H9 (cell line): ENCODE measurements at regions not wholly inside any gene's neighbourhood (a gene's known extent, or its start where the extent isn't known, plus 50 kb on each side); places are given as distances from the start of the nearest gene placed in this dataset.

Experiments used
- DNase-seq: peaks from one replicate; pipeline ENCODE4 v3.0.0-alpha.2; 2017
- H2AFZ ChIP-seq: one replicate; pipeline ENCODE4 v1.6.1; 2013; ENCODE audit warnings: mild to moderate bottlenecking, low read length, control low read depth, moderate library complexity
- H2AK5ac ChIP-seq: 2 replicates; pipeline ENCODE4 v1.6.1; 2013; ENCODE audit warnings: low read length, control low read depth, mixed read lengths; ENCODE audit not compliant: insufficient read length
- H2BK120ac ChIP-seq: one replicate; pipeline ENCODE4 v1.6.1; 2013; ENCODE audit warnings: low read depth, mild to moderate bottlenecking, low read length, control low read depth, inconsistent platforms; ENCODE audit not compliant: poor library complexity, severe bottlenecking
- H2BK12ac ChIP-seq: 2 replicates; pipeline ENCODE4 v1.6.1; 2013; ENCODE audit warnings: low read length, control low read depth, mixed read lengths, low read depth; ENCODE audit not compliant: insufficient read length
- H2BK15ac ChIP-seq: 2 replicates; pipeline ENCODE4 v1.6.1; 2013; ENCODE audit warnings: low read depth, low read length, control low read depth
- H2BK20ac ChIP-seq: one replicate; pipeline ENCODE4 v1.6.1; 2013; ENCODE audit warnings: low read depth, mild to moderate bottlenecking, low read length, control low read depth, inconsistent platforms; ENCODE audit not compliant: poor library complexity, severe bottlenecking
- H2BK5ac ChIP-seq: 2 replicates; pipeline ENCODE4 v1.6.1; 2013; ENCODE audit warnings: low read length, control low read depth, mixed read lengths; ENCODE audit not compliant: insufficient read length
- H3K14ac ChIP-seq: 2 replicates; pipeline ENCODE4 v1.6.1; 2013; ENCODE audit warnings: low read length, control low read depth; ENCODE audit not compliant: insufficient read depth
- H3K18ac ChIP-seq: 2 replicates; pipeline ENCODE4 v1.6.1; 2013; ENCODE audit warnings: low read depth, mild to moderate bottlenecking, mixed read lengths, low read length, control low read depth; ENCODE audit not compliant: insufficient read length
- H3K23ac ChIP-seq: 2 replicates; pipeline ENCODE4 v1.6.1; 2013; ENCODE audit warnings: low read length, control low read depth, mixed read lengths, low read depth; ENCODE audit not compliant: insufficient read length
- H3K23me2 ChIP-seq: 2 replicates; pipeline ENCODE4 v1.6.1; 2013; ENCODE audit warnings: low read depth, mild to moderate bottlenecking, mixed read lengths, low read length, control low read depth; ENCODE audit not compliant: insufficient read length, poor library complexity, severe bottlenecking
- H3K27ac ChIP-seq: 2 replicates; pipeline ENCODE4 v1.5.1; 2013; ENCODE audit warnings: low read length, control low read depth, mixed read lengths, low read depth; ENCODE audit not compliant: insufficient read length
- H3K27me3 ChIP-seq: 2 replicates; pipeline ENCODE4 v1.6.1; 2013; ENCODE audit warnings: low read length, control low read depth, inconsistent platforms; ENCODE audit not compliant: insufficient read depth
- H3K4ac ChIP-seq: 2 replicates; pipeline ENCODE4 v1.6.1; 2013; ENCODE audit warnings: low read depth, mild to moderate bottlenecking, control low read depth, inconsistent platforms, low read length, moderate library complexity
- H3K4me1 ChIP-seq: 2 replicates; pipeline ENCODE4 v1.6.1; 2013; ENCODE audit warnings: low read length, control low read depth, inconsistent platforms; ENCODE audit not compliant: insufficient read depth
- H3K4me2 ChIP-seq: 2 replicates; pipeline ENCODE4 v1.6.1; 2013; ENCODE audit warnings: low read length, control low read depth, mixed read lengths; ENCODE audit not compliant: insufficient read length, insufficient read depth
- H3K56ac ChIP-seq: 2 replicates; pipeline ENCODE4 v1.6.1; 2013; ENCODE audit warnings: low read depth, mild to moderate bottlenecking, mixed read lengths, low read length, control low read depth; ENCODE audit not compliant: insufficient read length
- H3K79me1 ChIP-seq: 2 replicates; pipeline ENCODE4 v1.6.1; 2013; ENCODE audit warnings: low read depth, mild to moderate bottlenecking, moderate library complexity, low read length, control low read depth, inconsistent platforms; ENCODE audit not compliant: insufficient read depth, poor library complexity, severe bottlenecking
- H3K79me2 ChIP-seq: 2 replicates; pipeline ENCODE4 v1.6.1; 2013; ENCODE audit warnings: low read length, control low read depth, inconsistent platforms; ENCODE audit not compliant: insufficient read depth
- H3K9ac ChIP-seq: 2 replicates; pipeline ENCODE4 v1.6.1; 2013; ENCODE audit warnings: low read length, control low read depth, mixed read lengths; ENCODE audit not compliant: insufficient read length; ENCODE audit errors: extremely low read depth
- H3K9me3 ChIP-seq: one replicate; pipeline ENCODE4 v1.6.1; 2013; ENCODE audit warnings: low read depth, low read length, inconsistent platforms; ENCODE audit not compliant: control insufficient read depth
- H3T11ph ChIP-seq: one replicate; pipeline ENCODE4 v1.6.1; 2013; ENCODE audit warnings: mild to moderate bottlenecking, low read length, control low read depth, inconsistent platforms
- H4K20me1 ChIP-seq: one replicate; pipeline ENCODE4 v1.6.1; 2013; ENCODE audit not compliant: control insufficient read depth, insufficient read length, insufficient read depth
- H4K5ac ChIP-seq: 2 replicates; pipeline ENCODE4 v1.6.1; 2013; ENCODE audit warnings: low read depth, mild to moderate bottlenecking, mixed read lengths, low read length, control low read depth; ENCODE audit not compliant: insufficient read length
- H4K8ac ChIP-seq: replicated peaks from 2 replicates; pipeline ENCODE4 v1.6.1; 2013; ENCODE audit warnings: low read length, control low read depth, mixed read lengths, low read depth; ENCODE audit not compliant: insufficient read length
- H4K91ac ChIP-seq: 2 replicates; pipeline ENCODE4 v1.6.1; 2013; ENCODE audit warnings: low read depth, mild to moderate bottlenecking, moderate library complexity, mixed read lengths, low read length, control low read depth; ENCODE audit not compliant: insufficient read length
- H3K27ac Mint-ChIP-seq, 3 experiments: 2 replicates in 2 of 3; 3 replicates in 1 of 3; pipeline ENCODE4 v1.8.0; 2020 to 2021; ENCODE audit warnings: mixed read lengths in 3 of 3, mild to moderate bottlenecking in 1 of 3, moderate library complexity in 1 of 3
- H3K27me3 Mint-ChIP-seq: 2 replicates; pipeline ENCODE4 v1.8.0; 2021; ENCODE audit warnings: low read depth, mild to moderate bottlenecking, moderate library complexity, mixed read lengths
- H3K36me3 Mint-ChIP-seq, 3 experiments: 2 replicates in 2 of 3; 3 replicates in 1 of 3; pipeline ENCODE4 v1.8.0; 2020 to 2021; ENCODE audit warnings: low read depth in 3 of 3, mixed read lengths in 3 of 3; ENCODE audit not compliant: insufficient read depth in 1 of 3
- H3K4me1 Mint-ChIP-seq, 2 experiments: 2 replicates each; pipeline ENCODE4 v1.8.0; 2020; ENCODE audit warnings: mixed read lengths in 2 of 2
- H3K4me3 Mint-ChIP-seq, 2 experiments: 2 replicates in 1 of 2; 3 replicates in 1 of 2; pipeline ENCODE4 v1.8.0; 2020 to 2021; ENCODE audit warnings: mild to moderate bottlenecking in 2 of 2, mixed read lengths in 2 of 2, moderate library complexity in 1 of 2
- H3K9me3 Mint-ChIP-seq, 2 experiments: 2 replicates in 1 of 2; 3 replicates in 1 of 2; pipeline ENCODE4 v1.8.0; 2020; ENCODE audit warnings: mild to moderate bottlenecking in 2 of 2, mixed read lengths in 2 of 2, moderate library complexity in 1 of 2
- CTCF ChIP-seq: fragments of 200-600 bp; sonication (generic); conservative IDR thresholded peaks from 3 replicates; pipeline ENCODE4 v1.8.0; 2021; ENCODE audit warnings: antibody characterized with exemption, mild to moderate bottlenecking
- WGBS: extraction: QIAGEN DNeasy Blood & Tissue Kit; methylation state at CpG from one replicate; pipeline ENCODE4 v1.1.7; 2013; ENCODE audit warnings: missing lambda C conversion rate, low lambda C conversion rate, mixed read lengths; ENCODE audit not compliant: insufficient read length; ENCODE audit errors: extremely low coverage; 5-methylcytosine and 5-hydroxymethylcytosine counted together

- TF ChIP-seq CTCF: no peak
- Histone ChIP-seq H3K79me2 (no peaks in the 10 kb centered on the region), H3K9me3 (no peaks in the 10 kb centered on the region), H3K27me3 (no peaks in the 10 kb centered on the region), H3K23me2 (no peaks in the 10 kb centered on the region), H4K8ac (no peak overlapping the region), H4K91ac (no peak overlapping the region), H3K23ac (no peak overlapping the region), H2AK5ac (no peak overlapping the region), H3K4ac (no peak overlapping the region), H3T11ph (no peak overlapping the region), H2BK20ac (no peak overlapping the region), H2BK120ac (no peak overlapping the region), H2BK12ac (no peak overlapping the region), H2BK5ac (no peak overlapping the region), H2BK15ac (no peak overlapping the region), H4K20me1 (no peaks in the 10 kb centered on the region), H3K27ac (no peak overlapping the region), H4K5ac (no peak overlapping the region), H3K4me1 (no peaks in the 10 kb centered on the region), H3K56ac (no peak overlapping the region), H3K9ac (no peak overlapping the region), H3K79me1 (no peaks in the 10 kb centered on the region), H3K18ac (no peak overlapping the region), H2AFZ (no peak overlapping the region), H3K4me2 (no peak overlapping the region), H3K14ac (no peak overlapping the region)
- no peak overlapping the region for H3K27ac Mint-ChIP-seq
- H3K4me1 Mint-ChIP-seq: peaks cover 3 to 9% of the 10 kb centered on the region in 2 experiments
- H3K27me3 Mint-ChIP-seq: no peaks in the 10 kb centered on the region
- H3K4me3 Mint-ChIP-seq: no peak overlapping the region
- H3K9me3 Mint-ChIP-seq: peaks cover 9 to 13% of the 10 kb centered on the region in 2 experiments
- peaks cover 0 to 13% (median 2%) of the 10 kb centered on the region in 3 experiments; a peak in 4 of 7 replicates for H3K36me3 Mint-ChIP-seq
- no peak for DNase-seq
- no CpG with 5 or more reads among the region's 3 CpGs for WGBS
Observed at GRCh38 chr11:122459064-122459463, 196.5 kb upstream of the UBASH3B start.
